GM23248 (cell line): ENCODE measurements at regions not wholly inside any gene's neighbourhood (a gene's known extent, or its start where the extent isn't known, plus 50 kb on each side); places are given as distances from the start of the nearest gene placed in this dataset.

ENCODE experiments used
- DNase-seq: peaks from one replicate; pipeline ENCODE4 v3.0.0-alpha.2; 2015
- H2AFZ ChIP-seq: fragments of 200-600 bp; sonication (generic); 2 replicates; pipeline ENCODE4 v1.6.1; 2016; ENCODE audit warnings: antibody characterized with exemption
- H3F3A ChIP-seq: fragments of 200-600 bp; sonication (generic); 2 replicates; pipeline ENCODE4 v1.6.1; 2016; ENCODE audit warnings: mild to moderate bottlenecking, antibody characterized with exemption, mixed run types; ENCODE audit not compliant: insufficient read depth
- H3K27ac ChIP-seq: fragments of 200-600 bp; sonication (generic); 2 replicates; pipeline ENCODE4 v1.5.1; 2016; ENCODE audit warnings: mild to moderate bottlenecking
- H3K27me3 ChIP-seq: fragments of 200-600 bp; sonication (generic); replicated peaks from 2 replicates; pipeline ENCODE4 v1.6.1; 2016; ENCODE audit warnings: mild to moderate bottlenecking; ENCODE audit not compliant: insufficient read depth
- H3K36me3 ChIP-seq: fragments of 200-600 bp; sonication (generic); 2 replicates; pipeline ENCODE4 v1.6.1; 2016; ENCODE audit warnings: low read depth, mild to moderate bottlenecking
- H3K4me1 ChIP-seq: fragments of 200-600 bp; sonication (generic); 2 replicates; pipeline ENCODE4 v1.6.1; 2016; ENCODE audit warnings: mild to moderate bottlenecking; ENCODE audit not compliant: insufficient read depth
- H3K4me2 ChIP-seq: fragments of 200-600 bp; sonication (generic); one replicate; pipeline ENCODE4 v1.6.1; 2016; ENCODE audit warnings: mild to moderate bottlenecking; ENCODE audit not compliant: unreplicated experiment
- H3K4me3 ChIP-seq: fragments of 200-600 bp; sonication (generic); 2 replicates; pipeline ENCODE4 v1.5.1; 2016; ENCODE audit warnings: mild to moderate bottlenecking
- H3K79me2 ChIP-seq: fragments of 200-600 bp; sonication (generic); 2 replicates; pipeline ENCODE4 v1.6.1; 2016; ENCODE audit warnings: mild to moderate bottlenecking; ENCODE audit not compliant: insufficient read depth
- H3K9ac ChIP-seq: fragments of 200-600 bp; sonication (generic); 2 replicates; pipeline ENCODE4 v1.6.1; 2016; ENCODE audit warnings: mild to moderate bottlenecking
- H3K9me2 ChIP-seq: fragments of 200-600 bp; sonication (generic); 2 replicates; pipeline ENCODE4 v1.6.1; 2016; ENCODE audit warnings: mixed run types, mild to moderate bottlenecking, moderate library complexity; ENCODE audit not compliant: insufficient read depth
- H3K9me3 ChIP-seq: fragments of 200-600 bp; sonication (generic); one replicate; pipeline ENCODE4 v1.6.1; 2017; ENCODE audit warnings: low read depth
- H4K20me1 ChIP-seq: fragments of 200-600 bp; sonication (generic); 2 replicates; pipeline ENCODE4 v1.6.0; 2016; ENCODE audit not compliant: insufficient read depth
- EZH2 ChIP-seq: fragments of 200-600 bp; sonication (generic); IDR thresholded peaks from 2 replicates; pipeline ENCODE4 v1.6.1; 2018; ENCODE audit warnings: antibody characterized with exemption, mild to moderate bottlenecking; ENCODE audit not compliant: insufficient read depth, poor library complexity, severe bottlenecking
- EZH2phosphoT487 ChIP-seq: fragments of 200-600 bp; sonication (generic); IDR thresholded peaks from 2 replicates; pipeline ENCODE4 v1.6.1; 2018; ENCODE audit warnings: antibody characterized with exemption, moderate library complexity, mild to moderate bottlenecking, low read depth; ENCODE audit not compliant: insufficient read depth
- WGBS, 2 experiments: methylation state at CpG; one replicate each; pipeline ENCODE4 v1.1.6; 2015 to 2017; ENCODE audit warnings: low lambda C conversion rate in 2 of 2, low coverage in 1 of 2; ENCODE audit errors: missing lambda C conversion rate in 2 of 2; 5-methylcytosine and 5-hydroxymethylcytosine counted together
- in situ Hi-C: fragments of 300-500 bp; cut with MboI; formaldehyde crosslinking; loops from 2 replicates; pipeline ENCODE4 v1.15.0; 2020

GRCh38 chr6:168956884-168957730 lies 296.5 kb downstream of the THBS2 start:
- H3K9me3 ChIP-seq: no peaks in the 10 kb centered on the region
- peak; percentile 90 for DNase-seq
- peak overlapping the region; percentile 37 for H3K4me2 ChIP-seq
- H3F3A ChIP-seq: no peaks in the 10 kb centered on the region
- TF ChIP-seq EZH2phosphoT487: no peak
- no peak for TF ChIP-seq EZH2
- no peaks in the 10 kb centered on the region for H3K36me3 ChIP-seq
- H3K27me3 ChIP-seq: no peaks in the 10 kb centered on the region
- H3K27ac ChIP-seq: peak overlapping the region; percentile 36
- no peaks in the 10 kb centered on the region for H4K20me1 ChIP-seq
- WGBS, 2 experiments: 40 to 43% methylated on average over 6 of the region's 6 CpGs
- H3K79me2 ChIP-seq: no peaks in the 10 kb centered on the region
- H3K9me2 ChIP-seq: no peaks in the 10 kb centered on the region
- H3K9ac ChIP-seq: peak overlapping the region; percentile 50; the same call in 1 of the 2 replicates
- in situ Hi-C loops: loop anchor here (10.0 to 25.0 kb wide), 2 partner anchors 255 to 558 kb away; no protein-coding TSS in a partner anchor
- H3K4me3 ChIP-seq: 0 out of 2 replicates have a peak overlapping the region, but pooled peaks have one; percentile 12
- H3K4me1 ChIP-seq: peaks cover 8% of the 10 kb centered on the region
- peak overlapping the region; percentile 77 for H2AFZ ChIP-seq

GRCh38 chr6:168956141-168956838 lies 297.4 kb downstream of the THBS2 start:
- H3K9me3 ChIP-seq: no peaks in the 10 kb centered on the region
- no peak for TF ChIP-seq EZH2phosphoT487
- TF ChIP-seq EZH2: no peak
- H3K4me2 ChIP-seq: peak overlapping the region; percentile 37
- H3K9ac ChIP-seq: peak overlapping the region; percentile 50; the same call in 1 of the 2 replicates
- H3K4me1 ChIP-seq: peaks cover 8% of the 10 kb centered on the region
- H3K79me2 ChIP-seq: no peaks in the 10 kb centered on the region
- no peaks in the 10 kb centered on the region for H3K9me2 ChIP-seq
- H3K36me3 ChIP-seq: no peaks in the 10 kb centered on the region
- no peaks in the 10 kb centered on the region for H3K27me3 ChIP-seq
- DNase-seq: peak; percentile 54
- in situ Hi-C loops: loop anchor here (10.0 to 25.0 kb wide), 2 partner anchors 256 to 559 kb away; no protein-coding TSS in a partner anchor
- no peaks in the 10 kb centered on the region for H4K20me1 ChIP-seq
- H3F3A ChIP-seq: no peaks in the 10 kb centered on the region
- peak overlapping the region; percentile 36 for H3K27ac ChIP-seq
- peak overlapping the region; percentile 77 for H2AFZ ChIP-seq
- 0 out of 2 replicates have a peak overlapping the region, but pooled peaks have one; percentile 12 for H3K4me3 ChIP-seq
- 58 to 61% methylated on average over 7 of the region's 7 CpGs for WGBS, 2 experiments

GRCh38 chr6:168953461-168953860 lies 300.2 kb downstream of the THBS2 start:
- Histone ChIP-seq H4K20me1 (no peaks in the 10 kb centered on the region), H3K9me2 (no peaks in the 10 kb centered on the region), H3F3A (peaks cover 10% of the 10 kb centered on the region; the same call in 1 of the 2 replicates), H3K27ac (no peak overlapping the region), H3K4me3 (no peak overlapping the region), H3K27me3 (no peaks in the 10 kb centered on the region), H3K9ac (no peak overlapping the region), H3K79me2 (no peaks in the 10 kb centered on the region), H3K9me3 (no peaks in the 10 kb centered on the region), H3K4me2 (no peak overlapping the region), H3K36me3 (no peaks in the 10 kb centered on the region), H2AFZ (no peak overlapping the region), H3K4me1 (peaks cover 25% of the 10 kb centered on the region)
- WGBS, 2 experiments: 95 to 99% methylated on average over 6 of the region's 6 CpGs
- TF ChIP-seq EZH2: no peak
- TF ChIP-seq EZH2phosphoT487: no peak
- DNase-seq: no peak
- in situ Hi-C loops: loop anchor here (10.0 to 25.0 kb wide), 2 partner anchors 259 to 561 kb away; no protein-coding TSS in a partner anchor

DNA sequence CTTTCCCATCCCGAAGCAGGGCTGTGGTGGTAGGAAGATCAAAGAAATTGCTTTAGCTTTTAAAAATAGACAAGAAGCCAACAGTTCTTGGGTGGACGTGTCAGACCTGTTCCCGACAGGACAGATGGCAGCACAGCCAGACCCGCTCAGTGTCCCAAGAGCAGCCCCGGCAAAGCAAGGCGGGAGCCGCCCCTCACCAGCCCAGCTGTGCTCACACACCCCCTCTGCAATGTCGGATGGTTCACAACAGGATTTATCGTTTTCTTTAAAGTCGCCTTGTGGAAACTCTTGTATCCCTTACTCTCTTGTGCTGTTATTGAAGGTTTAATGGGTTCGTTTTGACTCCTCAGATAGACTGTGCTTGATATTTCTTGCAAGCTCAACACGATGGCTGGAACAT lies 302.4 kb downstream of the THBS2 start:
- H3F3A ChIP-seq: peaks cover 10% of the 10 kb centered on the region; the same call in 1 of the 2 replicates
- no peak overlapping the region for H3K27ac ChIP-seq
- 16 to 17% methylated on average over 12 of the region's 12 CpGs for WGBS, 2 experiments
- H3K9me2 ChIP-seq: no peaks in the 10 kb centered on the region
- in situ Hi-C loops: loop anchor here (10.0 to 25.0 kb wide), 2 partner anchors 261 to 564 kb away; no protein-coding TSS in a partner anchor
- TF ChIP-seq EZH2phosphoT487: no peak
- TF ChIP-seq EZH2: no peak
- peaks cover 20% of the 10 kb centered on the region for H3K4me1 ChIP-seq
- H3K27me3 ChIP-seq: no peaks in the 10 kb centered on the region
- peak overlapping the region; percentile 72 for H2AFZ ChIP-seq
- no peaks in the 10 kb centered on the region for H3K36me3 ChIP-seq
- H3K79me2 ChIP-seq: no peaks in the 10 kb centered on the region
- DNase-seq: no peak
- peak overlapping the region; percentile 48 for H3K4me2 ChIP-seq
- no peak overlapping the region; the same call in 1 of the 2 replicates for H3K4me3 ChIP-seq
- no peak overlapping the region for H3K9ac ChIP-seq
- H4K20me1 ChIP-seq: no peaks in the 10 kb centered on the region
- no peaks in the 10 kb centered on the region for H3K9me3 ChIP-seq
